GM19463 (cell line): ENCODE measurements at regions not wholly inside any gene's neighbourhood (a gene's known extent, or its start where the extent isn't known, plus 50 kb on each side); places are given as distances from the start of the nearest gene placed in this dataset.
"Not testable (repeated sequence)": the region's sequence is repeated elsewhere in the genome, so short reads cannot be mapped to it uniquely, and the experiment has no call there.

Experiments
- ATAC-seq: cut with Tn5 transposase; IDR thresholded peaks from one replicate; pipeline ENCODE4 v1.9.1; 2021; ENCODE audit warnings: mild to moderate bottlenecking, moderate library complexity; ENCODE audit not compliant: unreplicated experiment

DNA sequence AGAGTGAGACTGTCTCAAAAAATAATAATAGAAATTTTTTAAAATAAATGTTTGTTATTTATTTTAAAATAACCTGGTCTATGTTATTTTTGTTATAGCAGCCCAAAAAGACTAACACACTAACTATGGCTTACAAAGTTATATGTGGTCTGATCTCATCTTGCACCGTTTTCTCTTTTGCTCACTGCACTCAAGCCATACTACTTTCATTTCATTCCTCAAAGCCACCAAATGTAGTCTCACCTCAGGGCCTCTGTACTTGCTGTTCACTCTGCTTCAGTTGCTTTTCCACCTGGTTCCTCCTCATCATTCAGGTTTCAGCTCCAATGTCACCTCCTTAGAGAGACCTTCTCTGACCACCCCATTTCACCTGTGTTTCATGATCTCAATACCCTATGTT is 55.2 kb upstream of the MDM1 start:
- ATAC-seq: no peak

DNA sequence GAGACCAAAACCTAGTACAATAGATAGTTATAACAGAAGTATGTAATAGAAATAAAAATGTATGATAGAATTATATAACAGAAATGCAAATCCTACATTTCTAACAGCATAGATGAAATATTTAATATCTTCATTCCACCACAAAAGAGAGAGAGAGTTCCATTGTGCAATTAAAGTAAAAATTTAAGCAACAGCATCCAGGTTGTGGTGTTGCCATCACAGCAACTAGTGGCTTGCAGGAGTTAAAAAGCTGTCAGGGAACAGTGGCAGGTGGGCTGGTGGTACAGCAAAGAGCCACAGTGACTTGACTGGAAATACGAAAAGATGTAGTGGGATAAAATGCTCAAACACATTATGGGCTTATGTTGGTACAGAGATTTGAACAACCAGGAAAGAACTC is 57.1 kb upstream of the MDM1 start:
- ATAC-seq: no peak

DNA sequence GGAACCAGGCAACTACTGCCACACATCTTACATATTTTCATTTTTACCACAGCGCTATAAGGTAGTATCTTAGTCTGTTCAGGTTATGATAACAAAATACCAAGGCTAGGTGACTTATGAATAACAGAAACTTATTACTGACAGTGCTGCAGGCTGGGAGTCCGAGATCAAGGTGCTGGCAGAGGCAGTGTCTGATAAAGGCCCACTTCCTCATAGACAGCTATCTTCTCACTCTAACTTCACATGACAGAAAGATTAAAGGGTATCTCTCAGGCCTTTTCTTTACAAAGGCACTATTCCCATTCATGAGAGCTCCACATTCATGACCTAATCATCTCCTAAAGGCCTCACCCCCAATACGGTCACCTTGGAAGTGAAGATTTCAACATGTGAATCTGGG is 59.8 kb upstream of the MDM1 start:
- ATAC-seq: no peak

DNA sequence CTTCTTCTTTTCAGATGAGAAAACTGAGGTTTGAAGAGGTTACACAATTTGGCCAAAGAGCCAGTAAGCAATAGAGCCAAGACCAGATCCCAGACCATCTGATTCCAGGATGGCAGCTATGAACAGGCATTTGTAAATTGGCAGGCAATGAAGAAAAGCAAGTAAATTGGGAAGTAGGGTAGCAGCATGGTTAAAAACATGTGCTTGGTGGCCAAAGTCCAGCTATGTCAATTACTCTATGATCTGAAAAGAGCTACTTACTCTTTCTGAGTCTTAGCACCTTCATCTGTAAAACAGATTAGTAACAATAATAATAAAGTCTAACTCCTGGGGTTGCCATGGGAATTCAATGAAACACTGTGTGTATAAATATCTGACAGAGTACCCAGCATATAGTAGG is 60.2 kb upstream of the MDM1 start:
- no peak for ATAC-seq

DNA sequence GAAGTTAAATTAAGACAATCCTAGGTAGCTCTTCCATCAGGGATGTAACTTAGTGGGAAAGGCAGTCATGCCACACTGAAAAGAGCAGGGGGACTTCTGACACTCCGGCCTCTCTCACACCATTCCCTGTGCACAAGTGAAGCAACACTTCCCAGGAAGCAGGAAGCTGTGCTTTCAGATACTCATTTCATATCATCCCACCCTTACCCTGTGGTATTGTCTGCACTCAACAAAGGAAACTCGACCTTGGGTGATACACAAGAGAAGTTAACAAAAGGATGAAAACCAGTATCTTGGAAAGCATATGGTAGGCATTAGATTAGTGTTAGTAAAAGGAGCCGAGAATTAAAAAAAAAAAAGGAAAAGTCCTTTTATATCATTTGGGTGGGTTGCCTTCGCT is 61.3 kb upstream of the MDM1 start:
- no peak for ATAC-seq

DNA sequence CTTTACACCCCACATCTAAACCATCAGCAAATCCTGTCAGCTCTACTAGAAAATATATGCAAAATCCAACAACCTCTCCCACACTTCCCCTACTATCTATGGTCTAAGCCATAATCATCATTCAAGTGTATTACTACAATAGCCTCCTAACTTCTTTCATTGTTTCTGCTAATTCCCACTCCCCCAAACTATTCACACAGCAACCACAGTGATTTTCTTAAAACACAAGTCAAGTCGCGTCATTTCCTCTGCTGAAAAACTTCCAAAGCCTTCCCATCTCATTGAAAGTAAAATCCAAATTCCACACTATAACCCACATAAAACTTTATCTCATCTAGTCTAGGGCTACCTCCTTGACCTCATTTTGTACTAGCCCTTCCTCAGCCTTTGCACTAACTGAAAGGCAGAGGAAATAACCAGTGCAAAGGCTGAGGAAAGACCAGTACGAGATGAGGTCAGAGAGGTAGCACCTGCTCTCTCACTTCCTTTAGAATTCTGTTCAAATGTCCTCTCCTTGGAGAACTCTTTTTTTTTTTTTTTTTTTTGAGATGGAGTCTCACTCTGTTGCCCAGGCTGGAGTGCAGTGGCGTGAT is 65.5 kb upstream of the MDM1 start:
- ATAC-seq: no peak

DNA sequence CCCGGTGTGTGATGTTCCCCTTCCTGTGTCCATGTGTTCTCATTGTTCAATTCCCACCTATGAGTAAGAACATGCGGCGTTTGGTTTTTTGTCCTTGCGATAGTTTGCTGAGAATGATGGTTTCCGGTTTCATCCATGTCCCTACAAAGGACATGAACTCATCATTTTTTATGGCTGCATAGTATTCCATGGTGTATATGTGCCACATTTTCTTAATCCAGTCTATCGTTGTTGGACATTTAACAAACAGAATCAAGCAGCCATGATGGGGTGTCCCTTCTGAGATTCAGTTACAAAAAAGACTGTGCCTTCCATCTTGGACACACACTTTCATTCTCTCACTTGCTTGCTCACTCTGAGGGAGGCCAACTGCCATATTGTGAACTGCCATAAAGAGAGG is 66.5 kb upstream of the MDM1 start:
- ATAC-seq: not testable (repeated sequence)

DNA sequence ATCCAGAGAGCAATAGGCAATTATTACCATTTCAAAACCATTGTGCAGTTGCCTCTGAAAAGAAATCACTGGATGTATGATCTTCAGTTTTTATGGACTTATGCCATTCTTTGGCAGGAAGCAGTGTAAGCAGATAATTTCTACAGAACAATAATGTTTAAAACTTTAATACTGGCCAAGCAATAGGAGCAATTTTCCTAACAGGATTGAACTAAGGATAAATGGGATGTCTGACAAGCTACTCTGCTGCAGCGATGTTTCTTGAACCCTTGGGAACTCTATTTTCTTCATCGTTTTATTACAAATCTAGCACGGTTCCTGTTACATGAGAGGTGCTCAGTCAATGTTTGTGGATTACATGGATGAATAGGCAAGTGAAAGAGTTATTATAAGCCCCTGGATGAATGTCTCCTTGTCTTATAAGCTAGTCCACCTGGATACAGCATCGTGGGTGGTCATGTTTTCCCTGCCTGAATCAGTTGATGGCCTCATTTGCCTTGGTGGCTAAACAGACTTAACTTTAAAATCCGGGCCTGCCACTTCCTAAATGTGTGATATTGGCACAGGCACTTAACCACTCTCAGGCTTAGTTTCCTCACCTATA is 68.2 kb upstream of the MDM1 start:
- ATAC-seq: no peak

DNA sequence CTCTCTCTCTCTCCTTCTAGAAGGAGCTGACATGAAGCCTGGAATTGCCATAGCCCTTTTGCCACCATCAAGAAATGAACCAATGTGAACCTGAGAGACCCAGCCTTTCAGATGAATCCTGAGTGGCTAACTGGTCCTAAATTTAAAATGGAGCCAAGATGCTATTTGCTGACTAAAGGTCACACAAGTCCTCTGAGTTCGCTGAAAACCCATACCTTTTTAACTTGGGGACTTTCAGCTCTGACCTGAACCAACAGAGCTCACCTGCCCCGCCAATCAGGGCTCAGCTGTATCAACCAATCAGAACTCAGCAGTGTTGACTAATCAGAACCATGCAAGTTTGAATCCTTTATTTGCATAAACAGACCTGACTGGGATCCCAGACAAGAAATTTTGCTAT is 70.3 kb upstream of the MDM1 start:
- ATAC-seq: no peak

DNA sequence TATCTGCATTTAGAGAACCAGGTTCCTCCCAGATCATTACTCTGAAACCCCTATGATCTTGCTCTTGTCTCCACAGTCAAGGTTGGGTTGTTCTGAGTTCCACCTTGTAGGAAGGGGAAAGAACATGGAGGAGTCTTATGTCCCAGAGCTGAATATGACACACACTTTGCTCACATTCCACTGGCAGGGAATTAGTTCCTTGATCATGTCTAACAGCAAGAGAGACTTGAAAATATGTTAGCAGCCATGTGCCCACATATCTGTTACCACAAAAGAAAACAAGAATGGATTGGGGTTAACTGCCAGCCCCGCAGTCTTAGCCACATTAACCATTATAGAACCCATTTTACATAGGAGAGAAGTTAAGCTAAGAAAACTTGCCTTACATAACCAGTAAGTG is 71.1 kb upstream of the MDM1 start:
- no peak for ATAC-seq

DNA sequence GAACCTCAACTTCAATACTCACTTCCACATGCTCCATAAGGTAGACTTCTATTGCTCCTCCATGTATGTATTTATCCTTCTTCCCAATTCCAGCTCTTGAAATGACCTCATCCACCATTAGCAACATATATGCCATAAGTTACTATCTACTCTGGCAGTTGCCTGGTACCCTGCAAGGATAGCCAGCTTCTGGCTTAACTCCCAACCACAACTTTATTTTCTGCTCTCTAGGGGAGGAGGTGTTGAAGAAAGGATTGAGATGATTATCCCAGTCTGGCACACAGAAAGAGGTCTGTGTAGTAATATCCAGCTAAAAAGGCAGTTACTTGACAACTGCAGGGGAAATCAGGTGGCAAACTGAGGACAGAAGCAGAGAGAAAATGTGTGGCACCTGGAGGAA is 71.5 kb upstream of the MDM1 start:
- no peak for ATAC-seq

DNA sequence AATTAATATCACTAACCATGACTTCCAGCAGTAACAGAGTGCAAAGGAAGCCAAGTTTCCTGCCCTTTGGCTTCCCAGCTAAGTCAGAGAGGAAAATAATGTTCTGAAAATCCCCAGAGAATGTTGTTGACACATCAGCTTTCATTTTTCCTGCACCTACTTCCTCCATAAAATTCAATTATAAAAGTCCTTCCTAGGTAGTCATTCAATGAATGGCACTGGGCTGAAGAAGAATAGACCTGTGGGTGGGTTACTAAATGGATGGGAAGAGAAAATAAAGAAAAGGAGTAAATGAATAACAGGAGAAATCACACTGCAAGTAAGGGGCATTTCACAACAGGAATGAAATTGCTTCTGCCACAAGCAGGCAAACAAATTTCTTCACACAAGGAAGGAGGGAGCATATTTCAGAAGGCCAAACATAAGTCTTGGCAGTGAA is 73.2 kb upstream of the MDM1 start:
- no peak for ATAC-seq

DNA sequence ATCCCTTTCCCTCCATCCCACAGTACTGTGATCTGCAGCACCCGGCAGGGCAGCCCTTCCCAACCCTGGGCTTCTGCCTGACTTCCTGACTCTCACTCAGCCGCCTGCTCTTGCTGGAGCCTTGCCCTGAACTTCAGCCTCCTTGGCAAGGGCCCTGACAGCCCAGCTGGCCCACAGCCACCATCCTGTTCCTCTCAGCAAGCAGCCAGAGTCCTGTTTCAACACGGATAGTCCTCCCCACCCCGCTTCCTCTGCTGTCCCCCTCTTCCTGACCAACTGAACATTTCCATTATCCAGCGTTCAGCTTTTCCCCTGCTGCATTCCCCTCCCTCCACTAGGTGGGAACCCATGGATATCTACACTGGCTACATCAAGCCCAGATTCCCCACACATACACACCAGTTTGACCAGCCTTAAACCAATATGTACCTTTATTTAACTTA is 74.0 kb upstream of the MDM1 start:
- ATAC-seq: no peak

DNA sequence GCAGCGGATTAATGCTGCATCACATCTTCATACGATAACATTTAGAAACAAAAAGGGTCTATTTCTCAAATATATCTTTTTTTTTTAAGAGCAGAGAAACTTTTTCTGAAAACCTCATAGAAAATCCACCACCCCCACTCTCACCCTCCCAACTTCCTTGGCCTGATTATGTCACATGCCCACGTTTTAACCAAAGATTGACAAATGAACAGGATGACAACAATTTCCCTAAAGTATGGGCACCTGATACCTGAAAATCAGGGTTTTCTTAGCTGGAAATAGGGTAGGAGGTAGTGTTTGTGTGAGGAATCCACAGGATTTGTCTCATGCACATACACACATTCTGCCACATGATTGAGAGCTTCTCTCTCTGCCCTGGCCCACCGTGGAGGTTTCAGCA is 74.7 kb upstream of the MDM1 start:
- no peak for ATAC-seq

DNA sequence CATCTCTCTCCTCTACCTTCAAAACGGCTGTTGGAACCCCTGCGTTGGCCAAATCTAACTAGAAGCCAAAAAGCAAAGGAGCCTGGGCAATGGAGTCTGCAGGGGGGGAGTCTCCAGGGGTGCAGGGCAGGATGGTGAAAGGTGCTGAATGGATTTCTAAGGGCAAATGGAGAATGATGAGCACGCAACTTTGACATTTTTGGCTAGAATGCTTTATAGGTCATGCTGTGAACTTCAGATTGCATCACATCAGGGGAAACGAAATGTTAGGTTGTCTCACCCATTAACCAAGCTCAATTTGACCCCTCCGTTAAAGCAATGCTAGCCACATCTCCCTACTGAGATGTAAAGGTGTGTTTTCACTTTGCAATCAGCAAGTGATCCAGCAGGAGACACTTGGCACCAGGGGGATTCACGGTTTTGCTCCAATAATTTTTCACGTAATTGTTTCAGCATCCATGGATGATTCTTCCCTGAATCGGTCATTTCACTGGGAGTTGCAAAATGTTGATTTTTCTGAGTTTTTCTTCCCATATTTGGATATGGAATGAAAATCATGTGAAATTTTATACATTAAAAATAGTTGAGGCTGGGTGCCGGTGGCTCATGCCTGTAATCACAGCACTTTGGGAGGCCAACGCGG is 78.0 kb upstream of the MDM1 start:
- ATAC-seq: no peak

DNA sequence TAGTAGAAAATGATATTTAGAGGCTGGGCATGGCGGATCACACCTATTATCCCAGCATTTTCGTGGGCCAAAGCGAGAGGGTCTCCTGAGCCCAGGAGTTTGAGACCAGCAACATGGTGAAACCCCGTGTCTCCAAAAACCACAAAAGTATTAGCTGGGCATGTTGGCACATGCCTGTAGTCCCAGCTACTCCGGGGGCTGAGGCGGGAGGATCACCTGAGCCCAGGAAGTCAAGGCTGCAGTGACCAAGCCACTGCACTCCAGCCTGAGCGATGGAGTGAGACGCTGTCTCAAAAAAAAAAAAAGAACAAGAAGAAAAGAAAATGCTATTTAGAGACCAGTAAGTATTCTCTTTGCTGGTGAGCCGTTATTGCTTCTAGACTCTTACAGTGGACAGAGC is 79.2 kb upstream of the MDM1 start:
- no peak for ATAC-seq

DNA sequence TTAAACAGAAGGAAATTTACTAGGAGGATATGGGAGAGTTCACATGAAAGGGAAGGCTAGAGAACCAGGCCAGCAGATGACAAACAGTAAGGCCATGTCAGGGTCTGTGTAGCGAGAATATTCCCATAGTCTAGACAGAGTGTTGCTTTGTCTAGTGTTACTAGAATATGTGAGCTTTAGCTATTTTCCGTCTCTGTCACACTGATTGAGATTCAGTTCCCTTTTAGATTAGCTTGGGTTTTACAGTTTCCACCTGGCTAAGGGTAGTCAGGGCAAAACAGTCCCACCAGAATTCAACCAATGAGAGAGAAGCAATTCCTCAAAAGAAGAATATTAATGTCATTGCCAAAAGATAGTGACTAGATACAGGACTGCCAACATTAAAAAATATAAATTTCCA is 82.8 kb upstream of the MDM1 start:
- peak; percentile 45 for ATAC-seq

DNA sequence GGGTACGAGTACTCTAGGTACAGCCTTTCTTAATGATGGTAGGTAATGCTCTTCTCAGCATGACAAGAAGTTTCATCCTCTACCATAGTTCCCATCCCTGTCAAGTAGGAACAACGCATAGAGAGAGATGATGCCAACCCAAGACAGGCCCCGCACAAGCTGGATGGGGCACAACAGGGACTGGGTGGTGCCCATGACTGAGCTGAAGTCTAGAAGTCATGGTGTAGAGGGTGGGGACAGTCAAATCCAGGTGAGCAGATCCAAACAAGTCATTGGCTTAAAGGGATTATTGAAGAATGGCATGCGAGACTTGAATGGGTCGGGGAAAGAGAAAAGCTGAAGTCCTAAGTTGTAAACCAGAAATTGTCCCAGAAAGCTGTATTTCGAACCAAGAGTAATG is 84.2 kb upstream of the MDM1 start:
- ATAC-seq: no peak

DNA sequence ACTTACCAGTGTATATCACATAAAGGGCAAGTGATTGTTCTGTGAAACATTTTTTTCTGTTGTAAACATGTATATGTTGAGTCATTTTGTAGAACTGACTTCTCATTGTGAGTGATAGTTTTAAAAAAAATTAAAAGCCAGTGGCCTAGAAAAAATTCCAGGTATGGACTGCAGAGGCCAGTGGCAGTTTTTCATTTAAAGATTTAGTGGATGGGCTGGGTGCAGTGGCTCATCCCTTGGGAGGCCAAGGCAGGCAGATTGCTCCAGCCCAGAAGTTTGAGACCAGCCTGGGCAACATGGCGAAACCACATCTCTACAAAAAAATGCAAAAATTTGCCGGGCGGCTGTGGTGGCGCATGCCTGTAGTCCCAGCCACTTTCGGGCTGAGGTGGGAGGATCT is 84.7 kb upstream of the MDM1 start:
- no peak for ATAC-seq

DNA sequence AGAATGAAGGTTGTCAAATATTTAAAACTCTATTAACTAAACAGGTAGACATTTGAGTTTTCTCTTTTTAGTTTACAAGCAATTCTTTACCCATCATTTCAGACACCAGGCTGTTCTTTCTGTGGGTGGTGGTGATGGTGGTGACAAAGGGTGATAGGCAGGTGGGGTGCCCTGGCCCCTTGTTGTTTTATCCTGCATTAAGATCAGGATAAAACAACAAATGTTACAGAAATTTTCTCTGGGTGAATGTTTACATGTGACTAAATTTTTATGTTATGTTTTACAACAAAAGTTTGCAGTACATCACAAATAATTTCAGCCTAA is 85.9 kb upstream of the MDM1 start:
- ATAC-seq: no peak

DNA sequence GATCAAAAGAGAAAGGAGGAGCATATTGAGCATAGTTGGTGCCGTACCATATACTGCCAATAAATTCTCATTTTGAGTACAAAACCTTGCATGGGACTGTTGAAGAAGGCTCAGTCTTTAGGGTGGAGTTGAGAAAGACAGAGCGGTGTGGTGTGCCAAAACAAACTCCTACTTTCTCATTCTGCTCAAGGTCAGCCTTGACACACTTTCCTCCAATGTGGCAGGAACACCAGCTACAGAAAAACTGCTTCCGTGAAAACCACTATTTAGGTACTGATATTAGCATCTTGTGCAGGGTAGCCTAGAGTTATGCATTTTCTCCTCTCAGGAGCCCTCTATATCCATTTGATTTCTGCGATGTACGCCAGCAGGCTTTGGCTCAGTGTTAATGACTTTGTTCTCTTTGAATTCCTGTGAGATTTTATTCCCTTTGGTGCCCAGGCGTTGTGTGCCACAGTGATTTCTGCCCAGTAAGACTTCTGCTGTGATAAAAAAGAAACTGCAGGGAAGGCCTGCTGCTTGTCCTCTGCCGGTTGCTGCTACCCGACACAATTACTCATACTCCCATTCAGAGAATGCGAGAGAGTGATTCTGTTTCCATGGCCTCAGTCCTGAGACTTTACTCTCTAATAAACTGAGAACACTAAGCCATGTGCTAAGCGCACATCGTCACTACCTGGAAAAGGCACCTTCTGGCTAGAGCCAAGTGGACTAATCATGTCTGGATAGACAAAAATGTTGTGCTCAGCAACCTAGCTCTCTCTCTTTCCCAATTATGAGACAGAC is 88.3 kb upstream of the MDM1 start:
- no peak for ATAC-seq

DNA sequence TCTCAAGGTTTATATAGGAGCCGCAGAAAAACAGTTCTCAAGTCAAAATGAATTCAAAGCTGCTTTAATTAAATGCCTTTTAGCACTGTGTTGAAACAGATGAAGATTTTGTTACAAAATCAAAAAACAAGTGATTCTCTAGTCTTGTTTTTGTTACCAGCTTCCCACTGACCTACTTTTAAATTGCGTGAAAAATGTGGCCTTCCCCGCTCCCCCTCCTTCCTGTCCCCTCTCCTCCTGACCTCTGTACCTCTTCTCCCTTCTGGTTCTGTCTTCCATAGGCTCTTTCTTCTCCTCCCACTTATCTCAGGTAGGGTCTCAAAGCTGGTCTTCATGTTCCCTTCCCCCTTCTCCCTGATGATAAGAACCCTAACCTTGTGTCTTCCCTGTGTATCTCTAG is 90.0 kb upstream of the MDM1 start:
- no peak for ATAC-seq
